ENCODE measurements at regions not wholly inside any gene's neighbourhood (a gene's known extent, or its start where the extent isn't known, plus 50 kb on each side); places are given as distances from the start of the nearest gene placed in this dataset.

DNA sequence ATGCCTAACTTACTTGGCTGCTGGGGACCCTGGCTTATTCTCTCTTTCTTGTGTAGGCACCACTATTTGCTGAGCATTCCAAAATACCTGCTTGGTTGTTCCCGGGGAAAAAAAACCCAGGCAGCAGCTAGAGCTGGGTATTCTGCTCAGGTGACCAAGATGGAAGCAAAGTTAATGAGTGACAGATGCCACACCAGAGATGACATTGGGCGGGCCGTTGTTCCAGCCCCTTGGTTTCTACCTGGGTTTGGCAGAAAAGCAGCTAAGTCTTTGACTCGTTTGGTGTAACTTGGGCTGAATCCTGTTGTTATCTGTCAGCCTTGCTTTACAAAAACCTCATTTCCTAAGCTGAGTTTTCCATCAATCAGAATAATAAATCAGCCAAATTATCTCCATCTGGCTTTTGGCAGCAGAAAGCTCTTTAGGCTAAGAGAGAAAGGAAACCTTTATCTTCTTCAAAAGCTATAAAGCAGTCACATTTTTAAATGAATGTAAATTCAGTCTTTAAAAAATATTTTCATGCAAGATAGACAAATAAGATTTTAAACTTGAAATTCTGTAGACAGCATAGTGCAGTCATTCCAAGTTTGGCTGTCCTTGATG, 202.0 kb upstream of the GMDS start:
- H3K27me3 ChIP-seq (ENCODE audit: control insufficient read depth in 1 of 2, insufficient read depth in 2 of 2, low read length in 2 of 2), result no peaks in the 10 kb centered on the region

DNA sequence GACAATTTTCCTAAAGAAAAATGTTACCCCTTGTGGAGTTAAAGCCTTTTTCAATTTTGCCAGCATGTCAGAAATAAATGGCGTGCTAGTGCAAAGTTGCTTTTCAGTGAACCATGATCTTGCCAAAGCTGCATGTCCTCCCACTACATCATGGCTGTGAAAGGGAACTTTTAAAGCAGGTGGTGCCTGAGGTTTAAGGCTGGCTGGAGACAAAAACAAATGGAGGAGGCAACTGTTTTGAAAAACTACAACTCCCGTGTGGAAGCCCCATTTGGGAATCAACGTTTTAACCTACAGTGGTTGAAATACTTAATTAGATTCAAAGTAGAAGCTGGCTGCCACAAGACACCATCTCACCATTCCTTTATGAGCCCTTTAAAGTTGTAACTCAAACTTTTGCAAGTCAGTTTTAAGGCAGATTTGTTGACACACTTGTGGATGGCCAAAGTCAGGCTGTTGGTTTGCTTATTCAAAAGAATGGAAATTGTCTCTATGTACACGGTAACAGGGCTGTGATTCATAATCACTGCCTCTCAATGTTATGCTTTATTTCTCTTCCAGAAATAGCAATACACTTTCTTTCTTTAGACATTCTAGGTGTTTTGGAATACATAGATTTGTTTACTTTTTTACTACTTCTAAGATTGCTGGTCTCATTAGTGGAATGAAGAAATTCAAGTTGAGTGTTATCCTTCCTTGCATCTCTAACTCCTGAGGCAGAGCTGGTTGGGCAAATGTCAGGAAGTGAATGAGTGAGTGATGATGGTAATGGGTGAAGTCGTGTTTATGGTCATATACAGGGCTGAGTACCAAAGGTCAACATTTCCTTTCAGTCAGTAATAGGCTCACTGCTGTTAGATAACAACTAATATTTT, 196.4 kb upstream of the GMDS start:
- H3K9ac ChIP-seq (ENCODE audit: low read length in 2 of 2), result no peak overlapping the region
- H3K36me3 ChIP-seq (ENCODE audit: control insufficient read depth in 2 of 2, insufficient read depth in 2 of 2, low read length in 2 of 2), result no peaks in the 10 kb centered on the region

More for the DNA sequence above, 202.0 kb upstream of the GMDS start:
- Histone ChIP-seq H3K4me1 (ENCODE audit: control insufficient read depth, insufficient read depth, low read length) (no peaks in the 10 kb centered on the region), H3K27ac (ENCODE audit: low read length) (no peak overlapping the region), H3K9ac (ENCODE audit: low read length in 2 of 2) (no peak overlapping the region), H3K4me3 (ENCODE audit: low read length in 2 of 2) (no peak overlapping the region), H3K36me3 (ENCODE audit: control insufficient read depth in 2 of 2, insufficient read depth in 2 of 2, low read length in 2 of 2) (no peaks in the 10 kb centered on the region), H3K9me3 (ENCODE audit: control insufficient read depth in 2 of 2, low read length in 2 of 2) (no peaks in the 10 kb centered on the region)

DNA sequence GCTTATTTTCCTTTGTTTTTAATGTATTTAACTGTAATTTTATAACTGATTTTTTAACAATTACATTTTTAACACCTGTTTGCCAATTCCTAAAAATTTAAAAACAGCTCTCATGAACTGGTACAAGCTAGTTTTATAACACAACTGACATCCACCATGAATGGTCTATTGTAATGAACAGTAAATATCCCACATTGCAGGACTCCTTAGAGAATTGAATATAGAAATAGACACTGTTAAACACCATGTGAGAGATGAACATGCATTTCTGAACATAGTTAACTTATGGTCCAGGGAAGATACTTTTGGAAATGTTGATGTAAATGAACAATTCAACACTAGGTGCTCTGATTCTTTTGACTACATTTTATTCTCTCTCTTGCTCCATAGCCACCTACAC, 195.1 kb upstream of the GMDS start:
- Histone ChIP-seq H3K27ac (ENCODE audit: low read length) (no peak overlapping the region), H3K36me3 (ENCODE audit: control insufficient read depth in 2 of 2, insufficient read depth in 2 of 2, low read length in 2 of 2) (no peaks in the 10 kb centered on the region), H3K9ac (ENCODE audit: low read length in 2 of 2) (no peak overlapping the region), H3K4me3 (ENCODE audit: low read length in 2 of 2) (no peak overlapping the region), H3K9me3 (ENCODE audit: control insufficient read depth in 2 of 2, low read length in 2 of 2) (no peaks in the 10 kb centered on the region), H3K4me1 (ENCODE audit: control insufficient read depth, insufficient read depth, low read length) (no peaks in the 10 kb centered on the region), H3K27me3 (ENCODE audit: control insufficient read depth in 1 of 2, insufficient read depth in 2 of 2, low read length in 2 of 2) (no peaks in the 10 kb centered on the region)

More for the DNA sequence above, 196.4 kb upstream of the GMDS start:
- no peaks in the 10 kb centered on the region for H3K9me3 ChIP-seq (ENCODE audit: control insufficient read depth in 2 of 2, low read length in 2 of 2)
- no peaks in the 10 kb centered on the region for H3K4me1 ChIP-seq (ENCODE audit: control insufficient read depth, insufficient read depth, low read length)
- no peak overlapping the region for H3K4me3 ChIP-seq (ENCODE audit: low read length in 2 of 2)
- no peak overlapping the region for H3K27ac ChIP-seq (ENCODE audit: low read length)
- no peaks in the 10 kb centered on the region for H3K27me3 ChIP-seq (ENCODE audit: control insufficient read depth in 1 of 2, insufficient read depth in 2 of 2, low read length in 2 of 2)

DNA sequence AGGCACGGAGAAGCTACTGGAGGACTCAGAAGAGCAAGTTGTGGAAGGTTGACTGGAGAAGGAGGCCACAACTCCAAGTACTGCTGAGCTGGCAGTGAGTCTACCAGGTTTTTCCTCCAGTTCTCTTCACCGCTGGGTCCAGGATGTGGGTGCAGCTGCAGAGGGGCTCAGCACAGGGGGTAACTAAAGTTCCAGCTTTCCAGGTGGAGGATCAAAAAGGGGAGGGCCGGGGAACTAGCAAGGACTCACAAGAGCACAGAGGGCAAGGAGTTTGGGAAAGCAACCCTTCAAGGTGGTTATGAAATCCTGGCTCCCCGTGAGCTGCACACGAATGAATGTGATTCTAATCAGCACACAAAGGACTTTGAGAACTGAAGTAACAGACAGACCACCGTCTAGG, 194.2 kb upstream of the GMDS start:
- Histone ChIP-seq H3K4me3 (ENCODE audit: low read length in 2 of 2) (no peak overlapping the region), H3K27ac (ENCODE audit: low read length) (no peak overlapping the region), H3K36me3 (ENCODE audit: control insufficient read depth in 2 of 2, insufficient read depth in 2 of 2, low read length in 2 of 2) (no peaks in the 10 kb centered on the region), H3K27me3 (ENCODE audit: control insufficient read depth in 1 of 2, insufficient read depth in 2 of 2, low read length in 2 of 2) (no peaks in the 10 kb centered on the region), H3K9ac (ENCODE audit: low read length in 2 of 2) (no peak overlapping the region), H3K4me1 (ENCODE audit: control insufficient read depth, insufficient read depth, low read length) (no peaks in the 10 kb centered on the region), H3K9me3 (ENCODE audit: control insufficient read depth in 2 of 2, low read length in 2 of 2) (no peaks in the 10 kb centered on the region)

DNA sequence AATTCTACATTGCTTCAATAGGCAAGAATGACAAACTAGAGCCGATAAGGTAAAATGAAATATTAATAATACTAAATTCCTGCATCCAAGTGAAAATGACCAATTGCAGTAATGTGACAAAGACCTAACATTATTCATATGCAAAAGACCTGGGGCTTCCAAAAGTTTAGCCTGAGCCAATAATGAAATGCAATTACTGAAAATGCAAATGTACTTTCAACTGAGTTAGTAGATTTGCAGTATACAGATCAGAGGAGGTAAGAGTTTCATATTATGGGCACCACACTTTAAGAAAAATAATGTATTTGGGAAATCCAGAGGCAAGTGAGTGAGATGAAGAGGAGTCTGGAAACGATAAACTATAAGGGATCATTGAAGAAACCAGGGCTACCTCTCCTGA, 193.7 kb upstream of the GMDS start:
- Histone ChIP-seq H3K4me3 (ENCODE audit: low read length in 2 of 2) (no peak overlapping the region), H3K9me3 (ENCODE audit: control insufficient read depth in 2 of 2, low read length in 2 of 2) (no peaks in the 10 kb centered on the region), H3K36me3 (ENCODE audit: control insufficient read depth in 2 of 2, insufficient read depth in 2 of 2, low read length in 2 of 2) (no peaks in the 10 kb centered on the region), H3K4me1 (ENCODE audit: control insufficient read depth, insufficient read depth, low read length) (no peaks in the 10 kb centered on the region), H3K9ac (ENCODE audit: low read length in 2 of 2) (no peak overlapping the region), H3K27ac (ENCODE audit: low read length) (no peak overlapping the region), H3K27me3 (ENCODE audit: control insufficient read depth in 1 of 2, insufficient read depth in 2 of 2, low read length in 2 of 2) (no peaks in the 10 kb centered on the region)

DNA sequence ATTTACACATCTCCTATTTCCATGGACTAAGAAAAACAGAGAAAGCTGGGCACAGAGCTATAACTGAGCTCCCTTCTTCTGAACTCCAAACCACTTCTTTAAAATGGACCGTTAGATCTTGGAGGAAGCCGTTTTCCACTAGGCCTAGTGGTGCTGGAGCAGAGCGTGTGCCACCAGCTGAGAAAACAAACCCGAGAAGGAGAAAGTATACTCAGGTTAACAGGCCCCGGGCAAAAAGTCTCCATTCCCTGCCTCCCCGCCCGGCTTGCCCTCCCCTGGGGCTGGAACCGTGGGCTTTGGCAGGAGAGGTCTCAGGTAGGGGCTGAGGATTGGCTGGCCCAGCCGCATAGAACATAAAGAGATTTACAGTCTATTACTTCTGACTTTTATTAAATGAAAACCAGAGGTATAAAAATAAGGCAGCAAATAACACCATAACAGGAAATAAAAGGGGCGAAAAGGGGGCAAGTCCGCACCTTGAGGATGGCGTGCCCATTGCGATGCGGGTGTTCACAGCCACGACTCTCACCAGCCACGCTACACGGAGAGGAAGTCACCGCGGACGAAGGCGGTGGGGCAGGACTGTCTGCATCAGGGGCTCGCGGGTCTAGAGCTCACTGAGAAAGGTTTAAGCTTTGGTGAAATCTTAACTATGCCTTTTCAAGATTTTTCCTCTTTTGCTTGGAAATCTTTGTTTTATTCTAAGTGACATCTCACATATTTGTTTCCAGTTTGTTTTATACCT, 191.2 kb upstream of the GMDS start:
- Histone ChIP-seq H3K36me3 (ENCODE audit: control insufficient read depth in 2 of 2, insufficient read depth in 2 of 2, low read length in 2 of 2) (peaks cover 0 to 2% of the 10 kb centered on the region in 2 donors), H3K9ac (ENCODE audit: low read length in 2 of 2) (no peak overlapping the region)

DNA sequence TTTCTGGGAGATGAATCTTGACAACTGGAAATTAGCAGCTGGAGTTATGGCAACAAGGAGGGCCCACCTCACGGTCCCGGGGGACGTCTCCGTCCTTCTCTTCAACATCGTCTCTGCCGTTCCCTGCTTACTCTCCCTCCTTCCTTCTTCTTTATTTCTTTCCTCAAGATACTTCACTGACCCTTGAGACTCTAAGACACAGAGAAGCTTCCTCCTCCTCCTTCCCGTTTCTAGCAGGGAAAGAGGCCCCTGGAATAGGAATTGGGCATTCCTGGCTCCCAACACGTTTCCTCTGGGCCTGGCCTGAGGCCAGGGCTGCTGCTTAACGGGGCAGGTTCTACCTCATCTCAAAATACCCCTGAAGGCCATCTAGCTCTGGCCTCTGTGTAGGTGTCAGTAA, 189.9 kb upstream of the GMDS start:
- Histone ChIP-seq H3K36me3 (ENCODE audit: control insufficient read depth in 2 of 2, insufficient read depth in 2 of 2, low read length in 2 of 2) (peaks cover 0 to 2% of the 10 kb centered on the region in 2 donors), H3K9me3 (ENCODE audit: control insufficient read depth in 2 of 2, low read length in 2 of 2) (no peaks in the 10 kb centered on the region), H3K9ac (ENCODE audit: low read length in 2 of 2) (no peak overlapping the region), H3K4me3 (ENCODE audit: low read length in 2 of 2) (no peak overlapping the region), H3K27ac (ENCODE audit: low read length) (no peak overlapping the region), H3K27me3 (ENCODE audit: control insufficient read depth in 1 of 2, insufficient read depth in 2 of 2, low read length in 2 of 2) (no peaks in the 10 kb centered on the region), H3K4me1 (ENCODE audit: control insufficient read depth, insufficient read depth, low read length) (no peaks in the 10 kb centered on the region)

More for the DNA sequence above, 191.2 kb upstream of the GMDS start:
- H3K9me3 ChIP-seq (ENCODE audit: control insufficient read depth in 2 of 2, low read length in 2 of 2), result no peaks in the 10 kb centered on the region
- no peak overlapping the region for H3K27ac ChIP-seq (ENCODE audit: low read length)
- H3K4me1 ChIP-seq (ENCODE audit: control insufficient read depth, insufficient read depth, low read length), result no peaks in the 10 kb centered on the region
- H3K4me3 ChIP-seq (ENCODE audit: low read length in 2 of 2), result no peak overlapping the region
- no peaks in the 10 kb centered on the region for H3K27me3 ChIP-seq (ENCODE audit: control insufficient read depth in 1 of 2, insufficient read depth in 2 of 2, low read length in 2 of 2)

DNA sequence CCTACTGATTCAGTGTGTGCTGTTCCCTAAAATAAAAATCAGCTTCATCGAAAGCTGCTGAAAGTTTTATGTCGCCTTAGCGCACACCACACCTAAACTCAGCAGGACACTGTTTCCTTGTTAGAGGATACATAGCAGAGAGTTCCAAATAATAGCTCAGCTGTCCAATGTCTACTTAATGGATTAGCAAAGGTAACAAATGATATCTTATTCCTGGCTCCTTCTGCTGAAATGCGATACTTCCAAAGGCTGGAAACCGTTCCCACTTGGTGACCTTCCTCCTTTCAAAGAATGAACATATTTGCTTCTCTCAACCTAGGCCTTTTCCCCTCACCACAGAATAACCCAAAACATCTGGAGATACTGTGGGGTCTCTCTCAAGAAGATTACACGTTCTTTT, 189.5 kb upstream of the GMDS start:
- Histone ChIP-seq H3K36me3 (ENCODE audit: control insufficient read depth in 2 of 2, insufficient read depth in 2 of 2, low read length in 2 of 2) (peaks cover 0 to 2% of the 10 kb centered on the region in 2 donors), H3K27ac (ENCODE audit: low read length) (no peak overlapping the region), H3K9me3 (ENCODE audit: control insufficient read depth in 2 of 2, low read length in 2 of 2) (no peaks in the 10 kb centered on the region), H3K4me1 (ENCODE audit: control insufficient read depth, insufficient read depth, low read length) (no peaks in the 10 kb centered on the region), H3K4me3 (ENCODE audit: low read length in 2 of 2) (no peak overlapping the region), H3K27me3 (ENCODE audit: control insufficient read depth in 1 of 2, insufficient read depth in 2 of 2, low read length in 2 of 2) (no peaks in the 10 kb centered on the region), H3K9ac (ENCODE audit: low read length in 2 of 2) (no peak overlapping the region)

DNA sequence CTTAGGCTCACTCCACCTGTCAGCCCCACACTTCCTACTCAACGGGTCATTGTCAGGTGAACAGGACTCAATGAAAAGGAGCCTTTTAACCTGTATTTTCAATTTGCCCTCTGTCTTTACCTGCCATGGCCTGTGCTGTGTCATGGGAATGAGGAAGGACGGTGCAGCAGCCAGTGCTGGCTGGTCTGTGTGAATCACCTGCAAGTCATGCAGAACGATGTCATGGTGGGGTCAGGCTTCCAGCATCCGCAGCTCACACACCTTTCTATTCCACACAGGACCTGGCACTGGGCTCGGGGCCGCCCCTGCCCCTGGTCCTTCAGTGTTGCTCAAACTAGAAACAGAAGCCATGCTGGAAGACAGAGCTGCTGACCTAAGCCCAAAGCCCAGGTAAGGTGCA, 188.7 kb upstream of the GMDS start:
- Histone ChIP-seq H3K36me3 (ENCODE audit: control insufficient read depth in 2 of 2, insufficient read depth in 2 of 2, low read length in 2 of 2) (peaks cover 0 to 2% of the 10 kb centered on the region in 2 donors), H3K9ac (ENCODE audit: low read length in 2 of 2) (no peak overlapping the region), H3K4me1 (ENCODE audit: control insufficient read depth, insufficient read depth, low read length) (no peaks in the 10 kb centered on the region), H3K4me3 (ENCODE audit: low read length in 2 of 2) (no peak overlapping the region), H3K9me3 (ENCODE audit: control insufficient read depth in 2 of 2, low read length in 2 of 2) (no peaks in the 10 kb centered on the region), H3K27me3 (ENCODE audit: control insufficient read depth in 1 of 2, insufficient read depth in 2 of 2, low read length in 2 of 2) (no peaks in the 10 kb centered on the region), H3K27ac (ENCODE audit: low read length) (no peak overlapping the region)

DNA sequence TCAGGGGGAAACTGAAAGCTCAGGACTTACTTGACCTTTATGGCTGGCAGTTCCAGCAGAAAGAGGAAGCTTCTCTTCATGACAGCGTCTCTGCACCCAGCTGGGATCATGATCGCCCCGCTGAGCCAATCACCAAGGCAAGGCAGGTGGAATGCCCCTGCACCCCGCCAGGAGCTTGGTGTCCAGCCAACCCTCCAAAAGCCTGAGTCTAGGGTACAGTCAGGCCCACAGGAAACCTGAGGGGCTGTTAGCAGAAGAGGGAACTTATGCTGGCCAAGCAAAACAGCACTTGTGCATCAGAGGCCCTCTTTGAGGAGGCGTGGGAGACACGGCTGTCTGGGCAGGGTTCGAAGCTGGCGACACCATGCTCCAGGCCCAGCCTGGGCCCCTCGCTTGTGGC, 188.3 kb upstream of the GMDS start:
- no peak overlapping the region for H3K9ac ChIP-seq (ENCODE audit: low read length in 2 of 2)
- peaks cover 0 to 2% of the 10 kb centered on the region in 2 donors for H3K36me3 ChIP-seq (ENCODE audit: control insufficient read depth in 2 of 2, insufficient read depth in 2 of 2, low read length in 2 of 2)
- H3K27ac ChIP-seq (ENCODE audit: low read length), result no peak overlapping the region
- no peaks in the 10 kb centered on the region for H3K4me1 ChIP-seq (ENCODE audit: control insufficient read depth, insufficient read depth, low read length)
- H3K9me3 ChIP-seq (ENCODE audit: control insufficient read depth in 2 of 2, low read length in 2 of 2), result no peaks in the 10 kb centered on the region
- H3K4me3 ChIP-seq (ENCODE audit: low read length in 2 of 2), result no peak overlapping the region
- no peaks in the 10 kb centered on the region for H3K27me3 ChIP-seq (ENCODE audit: control insufficient read depth in 1 of 2, insufficient read depth in 2 of 2, low read length in 2 of 2)

Measured in stomach smooth muscle (tissue), 2 donors.